Upper lobe of left lung (tissue), 4 donors: ENCODE measurements at regions not wholly inside any gene's neighbourhood (a gene's known extent, or its start where the extent isn't known, plus 50 kb on each side); places are given as distances from the start of the nearest gene placed in this dataset.

Experiments used
- CTCF ChIP-seq, 6 experiments: fragments of 450-650 bp in 4 of 6; fragments of 200-600 bp in 2 of 6; sonication (generic) in 2 of 6; IDR thresholded peaks; one replicate each; pipeline ENCODE4 v1.5.1; 2016 to 2019; ENCODE audit warnings: antibody characterized with exemption in 6 of 6
- POLR2A ChIP-seq, 4 donors: fragments of 450-650 bp; IDR thresholded peaks; one replicate each; pipeline ENCODE4 v1.5.1; 2016 to 2017; ENCODE audit warnings: antibody characterized with exemption in 4 of 4, mild to moderate bottlenecking in 2 of 4
- POLR2AphosphoS5 ChIP-seq, 2 donors: sonication (generic); formaldehyde crosslinking; IDR thresholded peaks; one replicate each; pipeline ENCODE4 v1.5.1; 2017; ENCODE audit warnings: antibody characterized with exemption in 2 of 2

- TF ChIP-seq CTCF (IDR thresholded peaks at IDR 0.05), result no peak
- TF ChIP-seq POLR2A (IDR thresholded peaks at IDR 0.05), result no peak
- TF ChIP-seq POLR2AphosphoS5 (IDR thresholded peaks at IDR 0.05), result no peak
Measured at GRCh38 chr6:146923205-146923833, 280.9 kb upstream of the STXBP5 start.
